Panc1 (cell line): ENCODE measurements at regions not wholly inside any gene's neighbourhood (a gene's known extent, or its start where the extent isn't known, plus 50 kb on each side); places are given as distances from the start of the nearest gene placed in this dataset.
"Not testable (repeated sequence)": the region's sequence is repeated elsewhere in the genome, so short reads cannot be mapped to it uniquely, and the experiment has no call there.

Experiments used
- ATAC-seq: fragments of 200-7000 bp; cut with Tn5 transposase; 2 replicates; pipeline ENCODE4 v1.9.1; 2020; ENCODE audit warnings: mild to moderate bottlenecking, moderate library complexity
- BruUV-seq: library from RNA; stranded (reverse); fragments of 400-500 nt; replicated peaks from 2 replicates; lab custom pipeline; 2021; lab: Mats Ljungman, UMichigan
- CTCF ChIA-PET: fragments of 300-600 bp; sonication (Branson Sonifier 250); formaldehyde crosslinking; loops from one replicate; lab custom pipeline; 2022; ENCODE audit warnings: antibody characterized with exemption; lab: Charles Lee
- POLR2A ChIA-PET: fragments of 300-600 bp; sonication (Branson Sonifier 250); formaldehyde crosslinking; loops from one replicate; lab custom pipeline; 2022; ENCODE audit warnings: antibody characterized with exemption; lab: Charles Lee
- DNase-seq: peaks from one replicate; pipeline ENCODE4 v3.0.0-alpha.2; 2010; ENCODE audit warnings: low read depth, low spot score
- H3K27ac ChIP-seq: 2 replicates; pipeline ENCODE4 v1.5.1; 2011; ENCODE audit warnings: mild to moderate bottlenecking, low read length, inconsistent platforms
- H3K27me3 ChIP-seq: fragments of 200-500 bp; sonication (Bioruptor generic); 2 replicates; pipeline ENCODE4 v1.6.0; 2014; ENCODE audit warnings: low read length, inconsistent platforms; ENCODE audit not compliant: control insufficient read depth, insufficient read depth
- H3K36me3 ChIP-seq: fragments of 200-500 bp; sonication (Bioruptor generic); 2 replicates; pipeline ENCODE4 v1.5.1; 2014; ENCODE audit warnings: inconsistent platforms, mild to moderate bottlenecking, low read length, moderate library complexity; ENCODE audit not compliant: control insufficient read depth, insufficient read depth
- H3K4me1 ChIP-seq: 2 replicates; pipeline ENCODE4 v1.5.1; 2011; ENCODE audit warnings: inconsistent platforms, mild to moderate bottlenecking, low read length, moderate library complexity; ENCODE audit not compliant: control insufficient read depth, insufficient read depth
- H3K4me3 ChIP-seq, 2 experiments: 2 replicates each; pipeline ENCODE4 v1.5.1; 2011 to 2012; ENCODE audit warnings: low read depth in 2 of 2, low read length in 2 of 2, mild to moderate bottlenecking in 2 of 2, inconsistent platforms in 1 of 2, moderate library complexity in 1 of 2
- H3K9me3 ChIP-seq: fragments of 200-500 bp; sonication (Bioruptor generic); 2 replicates; pipeline ENCODE4 v1.5.1; 2014; ENCODE audit warnings: low read depth, mild to moderate bottlenecking, inconsistent platforms, low read length, moderate library complexity; ENCODE audit not compliant: control insufficient read depth, insufficient read depth
- CTCF ChIP-seq: fragments of 450-650 bp; IDR thresholded peaks from 2 replicates; pipeline ENCODE4 v1.5.1; 2017; ENCODE audit warnings: mild to moderate bottlenecking
- POLR2AphosphoS5 ChIP-seq: IDR thresholded peaks from 2 replicates; pipeline ENCODE4 v1.6.1; 2012; ENCODE audit warnings: mild to moderate bottlenecking, low read depth, low read length, moderate library complexity
- REST ChIP-seq, 2 experiments: IDR thresholded peaks; 2 replicates each; pipeline ENCODE4 v1.6.1; 2011 to 2012; ENCODE audit warnings: low read depth in 2 of 2, control low read depth in 1 of 2, low read length in 1 of 2, mild to moderate bottlenecking in 1 of 2, moderate library complexity in 1 of 2; ENCODE audit not compliant: insufficient read depth in 1 of 2
- SIN3A ChIP-seq: IDR thresholded peaks from 2 replicates; pipeline ENCODE4 v1.6.1; 2012; ENCODE audit warnings: low read depth, mild to moderate bottlenecking, low read length, moderate library complexity, borderline replicate concordance; ENCODE audit not compliant: insufficient read depth
- TCF7L2 ChIP-seq: IDR thresholded peaks from 2 replicates; pipeline ENCODE4 v1.6.1; 2011; ENCODE audit warnings: mild to moderate bottlenecking, low read depth, low read length, inconsistent platforms
- in situ Hi-C: cut with HindIII; loops from 2 replicates; pipeline ENCODE4 v1.10.0; 2016; ENCODE audit warnings: low sequenced_read_pairs, low pct_unique_long_range_greater_than_20kb
- intact Hi-C: fragments of 100-400 bp; cut with micrococcal nuclease; formaldehyde crosslinking; loops from one replicate; pipeline ENCODE4 v1.10.0; 2022; ENCODE audit not compliant: unreplicated experiment

DNA sequence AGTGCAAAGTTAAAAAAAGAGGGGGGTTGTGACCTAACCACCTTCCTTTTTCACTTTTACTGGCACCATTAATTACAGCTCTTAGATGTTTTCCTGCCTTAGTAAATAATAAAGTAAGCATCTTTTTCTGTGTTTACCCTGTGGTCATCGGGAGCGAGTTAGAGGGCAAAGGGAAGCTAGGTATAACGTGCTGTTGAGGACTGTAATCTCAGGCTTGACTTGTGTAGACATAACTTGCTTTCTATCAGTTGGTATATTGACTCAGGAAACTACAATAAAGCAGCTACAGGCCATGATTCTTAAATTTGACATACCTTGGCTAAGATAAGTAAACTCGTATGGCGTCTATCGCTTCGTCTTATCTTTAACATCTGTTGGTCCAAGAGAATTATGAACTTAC, 509.8 kb upstream of the CHD1 start:
- H3K4me1 ChIP-seq, result no peaks in the 10 kb centered on the region
- no peaks in the 10 kb centered on the region for H3K36me3 ChIP-seq
- intact Hi-C loops (no loop called here), in situ Hi-C loops (no loop called here)
- ATAC-seq, result no peak
- POLR2A ChIA-PET, result no interaction called here
- no peak overlapping the region for H3K4me3 ChIP-seq
- H3K9me3 ChIP-seq, result no peaks in the 10 kb centered on the region
- no peak for TF ChIP-seq REST (IDR thresholded peaks at IDR 0.05; ENCODE audit: insufficient read depth in 1 of 2, low read depth in 2 of 2, low read length in 1 of 2)
- no peak for TF ChIP-seq CTCF
- TF ChIP-seq TCF7L2, result no peak
- no peak for TF ChIP-seq POLR2AphosphoS5
- TF ChIP-seq SIN3A, result no peak
- CTCF ChIA-PET, result no interaction called here
- no peak for DNase-seq
- no peak overlapping the region for H3K27ac ChIP-seq
- no peaks in the 10 kb centered on the region for H3K27me3 ChIP-seq
- no TSS peak for BruUV-seq

- no peak for DNase-seq
- H3K36me3 ChIP-seq, result no peaks in the 10 kb centered on the region
- no peaks in the 10 kb centered on the region for H3K9me3 ChIP-seq
- H3K4me1 ChIP-seq, result no peaks in the 10 kb centered on the region
- H3K27me3 ChIP-seq, result no peaks in the 10 kb centered on the region
- ChIA-PET POLR2A (no interaction called here), CTCF (no interaction called here)
- no peak overlapping the region for H3K27ac ChIP-seq
- no TSS peak for BruUV-seq
- intact Hi-C loops, result no loop called here
- TF ChIP-seq TCF7L2, result no peak
- no peak for TF ChIP-seq REST (IDR thresholded peaks at IDR 0.05; ENCODE audit: insufficient read depth in 1 of 2, low read depth in 2 of 2, low read length in 1 of 2)
- TF ChIP-seq CTCF, result no peak
- no peak for TF ChIP-seq SIN3A
- no peak for TF ChIP-seq POLR2AphosphoS5
- H3K4me3 ChIP-seq, result no peak overlapping the region
- no peak for ATAC-seq
- in situ Hi-C loops, result no loop called here
Observed at GRCh38 chr5:99437986-99438385, 509.2 kb upstream of the CHD1 start.

DNA sequence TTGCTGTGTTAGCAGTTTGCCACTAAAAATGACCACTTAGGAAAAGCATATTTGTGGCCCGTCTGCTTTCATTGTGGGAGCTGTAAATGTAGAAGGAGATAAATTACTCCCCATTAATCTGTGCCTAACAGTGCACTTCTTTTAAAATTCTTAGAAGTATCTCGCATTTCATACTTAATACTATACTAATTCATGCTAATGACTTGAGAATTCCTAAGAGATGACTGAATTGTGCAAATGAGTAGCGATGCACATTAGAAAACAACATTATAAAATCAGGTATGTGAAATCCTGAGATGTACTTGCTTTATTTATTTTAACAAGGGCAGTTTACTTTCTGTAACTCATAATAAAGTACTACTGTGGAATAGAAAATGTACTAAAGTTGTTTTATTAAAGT, 494.6 kb upstream of the CHD1 start:
- H3K4me1 ChIP-seq, BruUV-seq, H3K27ac ChIP-seq, POLR2A ChIA-PET, ATAC-seq, CTCF ChIA-PET, H3K4me3 ChIP-seq, H3K9me3 ChIP-seq, H3K27me3 ChIP-seq, in situ Hi-C loops, intact Hi-C loops, DNase-seq, H3K36me3 ChIP-seq: not testable (repeated sequence)

DNA sequence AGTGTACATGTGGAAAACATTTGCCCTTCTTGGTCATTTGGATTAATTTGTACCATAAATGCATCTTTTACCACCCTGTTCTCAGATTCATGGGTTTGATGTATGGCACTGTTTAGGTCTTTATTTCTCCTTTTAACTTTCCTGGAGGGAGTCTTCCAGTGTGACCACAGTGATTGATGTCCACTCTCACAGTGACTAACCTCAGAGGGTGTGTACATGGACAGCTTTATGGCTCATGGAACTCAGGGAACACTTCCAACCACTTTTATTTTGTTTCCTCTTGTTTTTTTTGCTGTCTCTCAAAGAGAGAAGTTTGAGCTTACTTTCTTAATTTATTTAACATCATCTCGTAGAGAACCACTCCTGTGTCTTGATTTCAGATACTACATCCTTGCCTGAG, 489.8 kb upstream of the CHD1 start:
- H3K4me3 ChIP-seq, CTCF ChIA-PET, H3K27ac ChIP-seq, H3K27me3 ChIP-seq, H3K4me1 ChIP-seq, H3K9me3 ChIP-seq, ATAC-seq, intact Hi-C loops, BruUV-seq, DNase-seq, POLR2A ChIA-PET, H3K36me3 ChIP-seq, in situ Hi-C loops: not testable (repeated sequence)
